SH-SY5Y (cell line): ENCODE measurements at regions not wholly inside any gene's neighbourhood (a gene's known extent, or its start where the extent isn't known, plus 50 kb on each side); places are given as distances from the start of the nearest gene placed in this dataset.

ENCODE experiments used
- GATA2 ChIP-seq: IDR thresholded peaks from 2 replicates; pipeline ENCODE4 v1.6.1; 2011; ENCODE audit warnings: mild to moderate bottlenecking, low read depth, low read length
- GATA3 ChIP-seq: IDR thresholded peaks from 2 replicates; pipeline ENCODE4 v1.6.1; 2011; ENCODE audit warnings: low read depth, mild to moderate bottlenecking, low read length, moderate library complexity

GRCh38 chr18:27696148-27696547, 480.8 kb downstream of the CDH2 start:
- TF ChIP-seq GATA3 (no peak), GATA2 (no peak)
